Gastroesophageal sphincter (tissue), 4 donors: ENCODE measurements at regions not wholly inside any gene's neighbourhood (a gene's known extent, or its start where the extent isn't known, plus 50 kb on each side); places are given as distances from the start of the nearest gene placed in this dataset.
"Not testable (repeated sequence)": the region's sequence is repeated elsewhere in the genome, so short reads cannot be mapped to it uniquely, and the experiment has no call there.

ENCODE experiments used
- ATAC-seq: fragments of 150-250 bp; one replicate; pipeline ENCODE4 v1.9.1; 2016; ENCODE audit warnings: mild to moderate bottlenecking, moderate library complexity
- H3K27ac ChIP-seq, 4 donors: fragments of 200-600 bp; sonication (generic) in 3 of 4; 1 replicate in 3 of 4; 2 replicates in 1 of 4; pipeline ENCODE4 v1.5.1; 2016 to 2019
- H3K27me3 ChIP-seq: fragments of 200-600 bp; sonication (generic); one replicate; pipeline ENCODE4 v1.5.1; 2019
- H3K36me3 ChIP-seq, 2 donors: fragments of 200-600 bp; sonication (generic); one replicate each; pipeline ENCODE4 v1.5.1; 2019; ENCODE audit warnings: control low read depth in 1 of 2
- H3K4me1 ChIP-seq, 3 donors: fragments of 200-600 bp; sonication (generic); 1 replicate in 2 of 3; 2 replicates in 1 of 3; pipeline ENCODE4 v1.5.1; 2016 to 2019; ENCODE audit warnings: control low read depth in 2 of 3
- H3K4me3 ChIP-seq, 2 donors: fragments of 200-600 bp; sonication (generic); one replicate each; pipeline ENCODE4 v1.5.1; 2019; ENCODE audit warnings: mild to moderate bottlenecking in 1 of 2, moderate library complexity in 1 of 2
- H3K9me3 ChIP-seq, 3 donors: fragments of 200-600 bp; sonication (generic); one replicate each; pipeline ENCODE4 v1.5.1; 2017 to 2019; ENCODE audit warnings: control low read depth in 2 of 3
- EP300 ChIP-seq: sonication (generic); formaldehyde crosslinking; IDR thresholded peaks from one replicate; pipeline ENCODE4 v1.6.1; 2017; ENCODE audit warnings: antibody characterized with exemption, mild to moderate bottlenecking
- POLR2A ChIP-seq, 2 donors: fragments of 450-650 bp; IDR thresholded peaks; one replicate each; pipeline ENCODE4 v1.6.1; 2017; ENCODE audit warnings: antibody characterized with exemption in 2 of 2, mild to moderate bottlenecking in 2 of 2, moderate library complexity in 1 of 2
- POLR2AphosphoS5 ChIP-seq: sonication (generic); formaldehyde crosslinking; IDR thresholded peaks from one replicate; pipeline ENCODE4 v1.6.1; 2017; ENCODE audit warnings: antibody characterized with exemption
- WGBS, 2 donors: methylation state at CpG; one replicate each; pipeline ENCODE4 v1.1.5; 2018; ENCODE audit warnings: low coverage in 1 of 2; 5-methylcytosine and 5-hydroxymethylcytosine counted together
- TF ChIP-seq, protein P1 (sequence below), 4 experiments: fragments of 200-600 bp in 2 of 4; fragments of 450-650 bp in 2 of 4; sonication (generic) in 1 of 4; IDR thresholded peaks; one replicate each; pipeline ENCODE4 v1.5.1; 2017 to 2019; ENCODE audit warnings: antibody characterized with exemption in 4 of 4, mild to moderate bottlenecking in 2 of 4, moderate library complexity in 2 of 4

DNA sequence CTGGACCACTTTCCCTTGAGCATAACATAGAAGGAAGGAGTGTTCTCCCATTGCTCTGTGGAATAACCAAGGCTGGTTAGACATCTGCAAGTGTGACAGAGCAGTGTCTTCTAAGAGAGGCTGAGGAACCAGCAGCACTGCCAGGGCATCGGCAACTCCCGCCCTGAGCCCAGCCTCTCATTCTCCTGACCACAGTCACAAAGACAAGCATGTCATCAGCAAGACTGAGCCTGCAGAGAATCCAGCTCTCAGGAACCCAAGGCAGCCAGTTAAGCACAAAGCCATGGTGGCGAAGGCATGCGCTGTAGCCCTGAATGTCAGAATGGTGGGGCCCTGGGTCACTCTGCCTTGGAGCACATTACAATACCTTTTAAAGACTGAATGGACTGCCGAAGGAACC, 253.9 kb downstream of the AGTPBP1 start:
- Histone ChIP-seq H3K4me3 (no peak overlapping the region), H3K9me3 (no peaks in the 10 kb centered on the region), H3K4me1 (no peaks in the 10 kb centered on the region), H3K27ac (no peak overlapping the region), H3K36me3 (no peaks in the 10 kb centered on the region), H3K27me3 (peaks cover 5% of the 10 kb centered on the region)
- ATAC-seq = no peak
- TF ChIP-seq, protein P1, sequence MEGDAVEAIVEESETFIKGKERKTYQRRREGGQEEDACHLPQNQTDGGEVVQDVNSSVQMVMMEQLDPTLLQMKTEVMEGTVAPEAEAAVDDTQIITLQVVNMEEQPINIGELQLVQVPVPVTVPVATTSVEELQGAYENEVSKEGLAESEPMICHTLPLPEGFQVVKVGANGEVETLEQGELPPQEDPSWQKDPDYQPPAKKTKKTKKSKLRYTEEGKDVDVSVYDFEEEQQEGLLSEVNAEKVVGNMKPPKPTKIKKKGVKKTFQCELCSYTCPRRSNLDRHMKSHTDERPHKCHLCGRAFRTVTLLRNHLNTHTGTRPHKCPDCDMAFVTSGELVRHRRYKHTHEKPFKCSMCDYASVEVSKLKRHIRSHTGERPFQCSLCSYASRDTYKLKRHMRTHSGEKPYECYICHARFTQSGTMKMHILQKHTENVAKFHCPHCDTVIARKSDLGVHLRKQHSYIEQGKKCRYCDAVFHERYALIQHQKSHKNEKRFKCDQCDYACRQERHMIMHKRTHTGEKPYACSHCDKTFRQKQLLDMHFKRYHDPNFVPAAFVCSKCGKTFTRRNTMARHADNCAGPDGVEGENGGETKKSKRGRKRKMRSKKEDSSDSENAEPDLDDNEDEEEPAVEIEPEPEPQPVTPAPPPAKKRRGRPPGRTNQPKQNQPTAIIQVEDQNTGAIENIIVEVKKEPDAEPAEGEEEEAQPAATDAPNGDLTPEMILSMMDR (IDR thresholded peaks at IDR 0.05) = no peak
- no peak for TF ChIP-seq EP300
- no peak for TF ChIP-seq POLR2A (IDR thresholded peaks at IDR 0.05)
- no peak for TF ChIP-seq POLR2AphosphoS5
- 100% methylated on average over 1 of the region's 5 CpGs; no CpG with 5 or more reads in 1 of the 2 donors for WGBS, 2 donors

DNA sequence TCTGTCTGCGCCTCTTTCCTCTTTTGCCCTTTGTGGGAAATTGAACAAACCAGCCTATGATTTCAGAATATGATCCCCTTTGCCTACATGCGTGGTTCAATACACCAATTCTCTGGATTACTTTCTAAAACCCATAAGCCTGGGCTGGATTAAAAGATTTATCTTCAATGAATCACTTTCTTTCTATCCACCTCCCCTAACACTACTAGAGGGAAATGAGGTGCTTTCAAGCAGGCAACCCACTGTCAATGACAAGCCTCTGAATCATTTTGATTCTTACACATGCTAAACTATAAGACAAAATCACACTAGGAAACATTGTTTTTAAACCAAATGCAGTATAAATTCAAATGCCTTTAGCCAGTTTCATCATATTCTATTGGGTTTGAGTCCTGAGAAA, 257.5 kb downstream of the AGTPBP1 start:
- H3K27me3 ChIP-seq = peaks cover 19% of the 10 kb centered on the region
- H3K27ac ChIP-seq = no peak overlapping the region
- no peak overlapping the region for H3K4me3 ChIP-seq
- TF ChIP-seq EP300 (no peak), POLR2A (IDR thresholded peaks at IDR 0.05) (no peak), POLR2AphosphoS5 (no peak)
- TF ChIP-seq, protein P1 (IDR thresholded peaks at IDR 0.05) = no peak
- H3K9me3 ChIP-seq = no peaks in the 10 kb centered on the region
- ATAC-seq = no peak
- WGBS, 2 donors = 58 to 100% methylated on average over 2 of the region's 2 CpGs
- no peaks in the 10 kb centered on the region for H3K4me1 ChIP-seq
- no peaks in the 10 kb centered on the region for H3K36me3 ChIP-seq

DNA sequence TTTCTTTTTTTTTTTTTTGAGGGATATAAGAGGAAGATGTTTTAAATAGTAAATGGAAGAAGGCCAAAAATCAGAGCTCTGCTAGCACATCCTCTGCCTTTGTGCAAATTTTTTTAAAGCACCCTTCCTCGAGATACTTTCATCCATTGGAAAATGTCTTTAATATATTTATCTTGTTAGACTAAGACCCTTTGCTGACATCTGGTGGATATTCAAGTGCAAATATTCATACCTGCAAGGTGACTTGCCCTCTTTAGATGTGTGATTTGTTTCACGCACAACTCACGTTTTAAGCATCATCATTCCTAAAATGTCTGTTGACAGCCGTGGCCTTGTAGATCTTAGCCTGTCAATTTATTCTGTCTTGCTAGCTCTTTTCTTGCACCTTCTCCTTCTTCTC, 258.5 kb downstream of the AGTPBP1 start:
- Histone ChIP-seq H3K9me3 (no peaks in the 10 kb centered on the region), H3K4me3 (no peak overlapping the region), H3K27ac (no peak overlapping the region), H3K4me1 (no peaks in the 10 kb centered on the region), H3K36me3 (no peaks in the 10 kb centered on the region), H3K27me3 (peaks cover 19% of the 10 kb centered on the region)
- no peak for ATAC-seq
- 18 to 62% methylated on average over 2 to 4 of the region's 4 CpGs for WGBS, 2 donors
- TF ChIP-seq POLR2A (IDR thresholded peaks at IDR 0.05) = no peak
- TF ChIP-seq EP300 = no peak
- no peak for TF ChIP-seq POLR2AphosphoS5
- TF ChIP-seq, protein P1 (IDR thresholded peaks at IDR 0.05) = no peak

DNA sequence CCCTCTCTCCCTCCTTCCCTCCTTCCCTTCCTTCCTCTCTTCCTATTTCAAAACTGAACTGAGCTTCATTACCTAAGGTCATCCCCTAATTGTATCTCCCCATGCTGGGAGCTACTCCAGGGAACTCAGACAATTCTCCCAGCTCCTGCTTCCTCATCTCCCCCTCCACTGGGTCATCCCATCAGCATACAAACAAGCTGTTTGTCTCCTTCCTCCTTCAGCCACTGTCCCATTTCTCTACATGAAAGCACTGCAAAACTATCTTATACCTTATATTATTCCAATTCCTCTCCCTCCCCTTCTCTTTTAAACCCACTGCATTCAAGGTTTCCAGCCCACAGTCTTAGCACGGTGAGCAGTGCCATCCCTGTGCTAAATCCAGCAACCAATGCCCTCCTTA, 262.4 kb downstream of the AGTPBP1 start:
- no peaks in the 10 kb centered on the region for H3K4me1 ChIP-seq
- peaks cover 14% of the 10 kb centered on the region for H3K27me3 ChIP-seq
- no peak overlapping the region for H3K27ac ChIP-seq
- 80 to 100% methylated on average over 1 of the region's 1 CpG for WGBS, 2 donors
- TF ChIP-seq POLR2A (IDR thresholded peaks at IDR 0.05) (no peak), POLR2AphosphoS5 (no peak), EP300 (no peak)
- TF ChIP-seq, protein P1 (IDR thresholded peaks at IDR 0.05) = no peak
- H3K4me3 ChIP-seq = no peak overlapping the region
- no peaks in the 10 kb centered on the region for H3K36me3 ChIP-seq
- H3K9me3 ChIP-seq = no peaks in the 10 kb centered on the region
- peak; percentile 19 for ATAC-seq

DNA sequence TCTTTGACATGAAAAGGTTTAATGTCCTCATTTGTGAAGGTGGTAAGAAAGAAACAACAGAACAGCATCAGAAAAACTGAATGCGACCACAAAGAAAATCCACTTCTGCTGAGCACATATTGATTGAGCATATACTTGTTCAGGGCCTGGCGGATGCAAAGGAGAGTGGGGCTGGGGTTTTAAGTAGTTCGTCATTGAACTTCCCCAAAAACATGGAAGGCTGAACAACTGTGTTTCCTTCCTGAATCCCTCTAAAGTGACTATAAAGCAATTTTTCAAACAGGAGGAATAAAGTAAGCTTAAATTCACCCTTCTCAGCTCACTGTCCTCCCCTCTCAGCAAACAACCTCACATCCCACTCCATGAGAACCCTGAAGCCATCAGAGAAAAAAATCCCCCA, 262.9 kb downstream of the AGTPBP1 start:
- ATAC-seq = peak; percentile 53
- no peaks in the 10 kb centered on the region for H3K9me3 ChIP-seq
- H3K27ac ChIP-seq = no peak overlapping the region
- H3K36me3 ChIP-seq = no peaks in the 10 kb centered on the region
- H3K4me3 ChIP-seq = no peak overlapping the region
- H3K4me1 ChIP-seq = no peaks in the 10 kb centered on the region
- 76 to 100% methylated on average over 3 of the region's 3 CpGs for WGBS, 2 donors
- TF ChIP-seq, protein P1 (IDR thresholded peaks at IDR 0.05) = no peak
- no peak for TF ChIP-seq EP300
- no peak for TF ChIP-seq POLR2AphosphoS5
- TF ChIP-seq POLR2A (IDR thresholded peaks at IDR 0.05) = no peak
- peaks cover 14% of the 10 kb centered on the region for H3K27me3 ChIP-seq

DNA sequence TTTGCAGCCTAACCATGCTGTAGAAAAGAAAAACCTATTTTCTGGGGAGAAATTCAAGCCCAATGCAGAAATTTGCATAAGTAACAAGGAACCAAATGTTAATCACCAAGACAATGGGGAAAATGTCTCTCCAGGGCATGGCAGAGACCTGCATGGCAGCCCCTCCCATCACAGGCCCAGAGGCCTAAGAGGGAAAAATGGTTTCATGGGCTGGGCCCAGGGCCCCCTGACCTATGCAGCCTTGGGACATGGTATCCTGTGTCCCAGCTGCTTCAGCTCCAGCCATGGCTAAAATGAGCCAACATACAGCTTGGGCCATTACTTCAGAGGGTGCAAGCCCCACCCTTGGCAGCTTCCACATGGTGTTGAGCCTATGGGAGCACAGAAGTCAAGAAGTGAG, 266.9 kb downstream of the AGTPBP1 start:
- not testable (repeated sequence) for H3K36me3 ChIP-seq, H3K4me1 ChIP-seq, H3K9me3 ChIP-seq, ATAC-seq, H3K4me3 ChIP-seq, H3K27ac ChIP-seq, H3K27me3 ChIP-seq
